Tibial nerve (tissue), 4 donors: ENCODE measurements at regions not wholly inside any gene's neighbourhood (a gene's known extent, or its start where the extent isn't known, plus 50 kb on each side); places are given as distances from the start of the nearest gene placed in this dataset.
A peak's percentile ranks its signal among the peaks of the same experiment; 100 is the strongest.
"Not testable (repeated sequence)": the region's sequence is repeated elsewhere in the genome, so short reads cannot be mapped to it uniquely, and the experiment has no call there.

ENCODE experiments used
- DNase-seq, 2 donors: peaks; one replicate each; pipeline ENCODE4 v3.0.0-alpha.2; 2019; ENCODE audit warnings: low spot score in 2 of 2
- H3K27ac ChIP-seq, 4 donors: fragments of 200-600 bp; sonication (generic) in 3 of 4; one replicate each; pipeline ENCODE4 v1.5.1; 2017 to 2019; ENCODE audit warnings: mild to moderate bottlenecking in 1 of 4
- H3K27me3 ChIP-seq, 2 donors: fragments of 200-600 bp; sonication (generic) in 1 of 2; one replicate each; pipeline versions ENCODE4 v1.5.1 to v1.6.0; 2017 to 2019
- H3K36me3 ChIP-seq, 3 donors: fragments of 200-600 bp; sonication (generic); one replicate each; pipeline ENCODE4 v1.5.1; 2018 to 2019
- H3K4me1 ChIP-seq, 4 donors: fragments of 200-600 bp; sonication (generic) in 3 of 4; one replicate each; pipeline ENCODE4 v1.5.1; 2017 to 2019
- H3K4me3 ChIP-seq, 4 donors: fragments of 200-600 bp; sonication (generic) in 3 of 4; one replicate each; pipeline ENCODE4 v1.5.1; 2017 to 2019; ENCODE audit warnings: mild to moderate bottlenecking in 1 of 4, moderate library complexity in 1 of 4
- H3K9me3 ChIP-seq, 4 donors: fragments of 200-600 bp; sonication (generic) in 3 of 4; one replicate each; pipeline ENCODE4 v1.5.1; 2017 to 2019
- CTCF ChIP-seq, 5 experiments: fragments of 200-600 bp in 3 of 5; fragments of 450-650 bp in 2 of 5; sonication (generic) in 3 of 5; IDR thresholded peaks; one replicate each; pipeline ENCODE4 v1.5.1; 2016 to 2019; ENCODE audit warnings: antibody characterized with exemption in 5 of 5, mild to moderate bottlenecking in 3 of 5, moderate library complexity in 2 of 5
- EP300 ChIP-seq, 2 donors: sonication (generic); formaldehyde crosslinking; IDR thresholded peaks; one replicate each; pipeline ENCODE4 v1.6.1; 2017; ENCODE audit warnings: antibody characterized with exemption in 2 of 2, mild to moderate bottlenecking in 1 of 2
- POLR2A ChIP-seq, 2 donors: fragments of 450-650 bp; IDR thresholded peaks; one replicate each; pipeline ENCODE4 v1.6.1; 2017; ENCODE audit warnings: antibody characterized with exemption in 2 of 2, mild to moderate bottlenecking in 2 of 2, moderate library complexity in 2 of 2
- whole genome bisulfite sequencing, 2 donors: methylation state at CpG; one replicate each; pipeline ENCODE4 v1.1.5; 2018; 5-methylcytosine and 5-hydroxymethylcytosine counted together

GRCh38 chr5:39618391-39618790, 193.6 kb upstream of the DAB2 start:
- TF ChIP-seq CTCF (IDR thresholded peaks at IDR 0.05) (no peak), POLR2A (IDR thresholded peaks at IDR 0.05) (no peak), EP300 (IDR thresholded peaks at IDR 0.05) (no peak)
- no peak overlapping the region for H3K27ac ChIP-seq
- H3K9me3 ChIP-seq, result no peaks in the 10 kb centered on the region
- no peaks in the 10 kb centered on the region for H3K27me3 ChIP-seq
- DNase-seq, result no peak
- 92 to 97% methylated on average over 5 of the region's 5 CpGs for WGBS, 2 donors
- no peaks in the 10 kb centered on the region for H3K36me3 ChIP-seq
- peaks cover 0 to 5% (median under 1%) of the 10 kb centered on the region in 4 donors for H3K4me1 ChIP-seq
- no peak overlapping the region for H3K4me3 ChIP-seq

GRCh38 chr5:39616131-39616530, 191.4 kb upstream of the DAB2 start:
- H3K27me3 ChIP-seq, result no peaks in the 10 kb centered on the region
- H3K27ac ChIP-seq, result no peak overlapping the region
- DNase-seq, result no peak
- no peaks in the 10 kb centered on the region for H3K36me3 ChIP-seq
- 53 to 68% methylated on average over 1 of the region's 1 CpG for WGBS, 2 donors
- no peak for TF ChIP-seq POLR2A (IDR thresholded peaks at IDR 0.05)
- TF ChIP-seq CTCF (IDR thresholded peaks at IDR 0.05), result no peak
- TF ChIP-seq EP300 (IDR thresholded peaks at IDR 0.05), result no peak
- no peak overlapping the region for H3K4me3 ChIP-seq
- H3K4me1 ChIP-seq, result peaks cover 0 to 5% (median 0%) of the 10 kb centered on the region in 4 donors
- H3K9me3 ChIP-seq, result no peaks in the 10 kb centered on the region

- H3K4me1 ChIP-seq, H3K27me3 ChIP-seq, H3K27ac ChIP-seq, H3K4me3 ChIP-seq, DNase-seq, H3K36me3 ChIP-seq, H3K9me3 ChIP-seq: not testable (repeated sequence)
- 93 to 94% methylated on average over 11 of the region's 11 CpGs for WGBS, 2 donors
Observed at GRCh38 chr5:39611076-39611475, 186.3 kb upstream of the DAB2 start.

- H3K4me3 ChIP-seq, result no peak overlapping the region
- peak overlapping the region in 2 of 4 donors; percentile 40 to 66 for H3K27ac ChIP-seq
- WGBS, 2 donors, result 69 to 74% methylated on average over 5 of the region's 5 CpGs
- no peaks in the 10 kb centered on the region for H3K27me3 ChIP-seq
- peaks cover 0 to 5% (median 0%) of the 10 kb centered on the region in 4 donors for H3K4me1 ChIP-seq
- TF ChIP-seq EP300 (IDR thresholded peaks at IDR 0.05) (peak in 1 of 2 donors; percentile 72), CTCF (IDR thresholded peaks at IDR 0.05) (no peak)
- DNase-seq, result no peak
- H3K9me3 ChIP-seq, result no peaks in the 10 kb centered on the region
- H3K36me3 ChIP-seq, result no peaks in the 10 kb centered on the region
Observed at GRCh38 chr5:39608024-39608423, 183.2 kb upstream of the DAB2 start.

- Histone ChIP-seq H3K9me3 (no peaks in the 10 kb centered on the region), H3K27me3 (no peaks in the 10 kb centered on the region), H3K36me3 (no peaks in the 10 kb centered on the region), H3K4me1 (peaks cover 0 to 5% (median 0%) of the 10 kb centered on the region in 4 donors), H3K27ac (no peak overlapping the region), H3K4me3 (no peak overlapping the region)
- no peak for TF ChIP-seq POLR2A (IDR thresholded peaks at IDR 0.05)
- no peak for TF ChIP-seq CTCF (IDR thresholded peaks at IDR 0.05)
- no peak for TF ChIP-seq EP300 (IDR thresholded peaks at IDR 0.05)
- no peak for DNase-seq
- WGBS, 2 donors, result 87 to 89% methylated on average over 2 of the region's 2 CpGs
Observed at GRCh38 chr5:39606591-39606990, 181.8 kb upstream of the DAB2 start.
